Activated CD4-positive, alpha-beta T cell treated with anti-CD3 and anti-CD28 coated beads, Interleukin-2, amount 10 ng/mL, durations not matched to agents 7 days and 5 days (primary cell): ENCODE measurements at regions not wholly inside any gene's neighbourhood (a gene's known extent, or its start where the extent isn't known, plus 50 kb on each side); places are given as distances from the start of the nearest gene placed in this dataset.
A peak's percentile ranks its signal among the peaks of the same experiment; 100 is the strongest.
"Not testable (repeated sequence)": the region's sequence is repeated elsewhere in the genome, so short reads cannot be mapped to it uniquely, and the experiment has no call there.

Experiments
- CTCF ChIA-PET: fragments of 350-600 bp; sonication (Branson Sonifier 250); formaldehyde crosslinking; loops from one replicate; lab custom pipeline; 2021; ENCODE audit warnings: antibody characterized with exemption; lab: Charles Lee
- POLR2A ChIA-PET: fragments of 350-600 bp; sonication (Branson Sonifier 250); formaldehyde crosslinking; loops from one replicate; lab custom pipeline; 2021; ENCODE audit warnings: antibody characterized with exemption; lab: Charles Lee
- DNase-seq: peaks from one replicate; pipeline ENCODE4 v3.0.0-alpha.2; 2020
- H3K27ac Mint-ChIP-seq: one replicate; pipeline ENCODE4 v1.8.0; 2021; ENCODE audit warnings: mild to moderate bottlenecking, moderate library complexity, mixed read lengths
- H3K27me3 Mint-ChIP-seq: one replicate; pipeline ENCODE4 v1.8.0; 2021; ENCODE audit warnings: mixed read lengths
- H3K36me3 Mint-ChIP-seq: one replicate; pipeline ENCODE4 v1.8.0; 2021; ENCODE audit warnings: low read depth, mixed read lengths
- H3K4me1 Mint-ChIP-seq: one replicate; pipeline ENCODE4 v1.8.0; 2021; ENCODE audit warnings: mixed read lengths
- H3K4me3 Mint-ChIP-seq: one replicate; pipeline ENCODE4 v1.8.0; 2021; ENCODE audit warnings: mild to moderate bottlenecking, moderate library complexity, mixed read lengths
- H3K9me3 Mint-ChIP-seq: one replicate; pipeline ENCODE4 v1.8.0; 2021; ENCODE audit warnings: mixed read lengths

DNA sequence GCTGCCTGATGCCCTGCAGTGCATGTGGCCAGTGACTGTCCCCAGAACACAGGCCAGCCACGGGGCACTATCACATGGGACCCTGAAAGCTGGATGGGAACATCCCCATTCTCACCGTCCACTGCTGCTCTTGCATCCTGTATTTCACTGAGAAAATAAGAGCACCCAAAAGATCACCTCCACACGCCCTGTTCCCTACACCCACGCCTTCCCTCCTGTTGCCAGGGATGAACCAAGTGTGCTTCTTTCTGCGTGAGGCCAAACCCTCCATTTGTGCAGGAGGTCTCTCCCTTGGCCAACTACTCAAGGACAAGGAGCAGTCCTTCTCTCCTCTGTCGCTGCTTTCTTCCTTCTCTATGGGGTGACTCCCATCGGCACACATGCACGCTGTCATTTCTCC lies 118.3 kb downstream of the LRRC37A3 start:
- Mint-ChIP-seq H3K27ac (peak overlapping the region; percentile 72), H3K36me3 (peaks cover 21% of the 10 kb centered on the region), H3K4me1 (peaks cover 11% of the 10 kb centered on the region)
- POLR2A ChIA-PET, CTCF ChIA-PET, H3K9me3 Mint-ChIP-seq, DNase-seq, H3K4me3 Mint-ChIP-seq, H3K27me3 Mint-ChIP-seq: not testable (repeated sequence)

GRCh38 chr17:64800361-64800895 lies 118.8 kb downstream of the LRRC37A3 start:
- CTCF ChIA-PET, DNase-seq, POLR2A ChIA-PET, H3K4me3 Mint-ChIP-seq, H3K27me3 Mint-ChIP-seq, H3K27ac Mint-ChIP-seq, H3K9me3 Mint-ChIP-seq: not testable (repeated sequence)
- Mint-ChIP-seq H3K36me3 (peaks cover 19% of the 10 kb centered on the region), H3K4me1 (peaks cover 11% of the 10 kb centered on the region)

- DNase-seq, H3K27me3 Mint-ChIP-seq, H3K9me3 Mint-ChIP-seq, POLR2A ChIA-PET, H3K4me3 Mint-ChIP-seq, CTCF ChIA-PET: not testable (repeated sequence)
- Mint-ChIP-seq H3K4me1 (peaks cover 16% of the 10 kb centered on the region), H3K27ac (peak overlapping the region; percentile 38), H3K36me3 (peaks cover 26% of the 10 kb centered on the region)
Observed at GRCh38 chr17:64799543-64800188, 119.6 kb downstream of the LRRC37A3 start.

DNA sequence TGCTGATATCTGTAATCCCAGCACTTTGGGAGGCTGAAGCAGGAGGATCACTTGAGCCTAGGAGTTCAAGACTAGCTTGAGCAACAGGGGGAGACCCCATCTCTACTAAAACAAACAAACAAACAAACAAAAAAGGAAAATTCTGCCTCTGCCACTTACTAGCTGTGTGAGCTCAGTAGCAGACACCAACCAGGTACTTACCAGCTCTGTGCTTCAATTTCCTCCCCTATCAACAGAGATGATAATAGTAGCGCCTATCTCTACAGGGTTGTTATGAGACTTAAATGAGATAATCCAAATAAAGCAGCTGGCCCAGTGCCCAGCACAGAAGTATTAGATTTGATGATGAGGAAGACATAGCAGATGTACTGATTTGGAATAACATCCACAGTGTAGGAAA lies 120.3 kb downstream of the LRRC37A3 start:
- Mint-ChIP-seq H3K4me1 (peaks cover 18% of the 10 kb centered on the region), H3K36me3 (peaks cover 26% of the 10 kb centered on the region)
- H3K9me3 Mint-ChIP-seq, DNase-seq, H3K27me3 Mint-ChIP-seq, CTCF ChIA-PET, H3K27ac Mint-ChIP-seq, H3K4me3 Mint-ChIP-seq, POLR2A ChIA-PET: not testable (repeated sequence)

- Mint-ChIP-seq H3K4me1 (peaks cover 19% of the 10 kb centered on the region), H3K36me3 (peaks cover 26% of the 10 kb centered on the region)
- DNase-seq, H3K27me3 Mint-ChIP-seq, CTCF ChIA-PET, H3K4me3 Mint-ChIP-seq, H3K27ac Mint-ChIP-seq, H3K9me3 Mint-ChIP-seq: not testable (repeated sequence)
- POLR2A ChIA-PET, result interaction anchor here (0.6 kb wide), 1 partner anchor 555 kb away, joined by 3 read pairs; no protein-coding TSS in a partner anchor
Observed at GRCh38 chr17:64798489-64798790, 120.8 kb downstream of the LRRC37A3 start.

DNA sequence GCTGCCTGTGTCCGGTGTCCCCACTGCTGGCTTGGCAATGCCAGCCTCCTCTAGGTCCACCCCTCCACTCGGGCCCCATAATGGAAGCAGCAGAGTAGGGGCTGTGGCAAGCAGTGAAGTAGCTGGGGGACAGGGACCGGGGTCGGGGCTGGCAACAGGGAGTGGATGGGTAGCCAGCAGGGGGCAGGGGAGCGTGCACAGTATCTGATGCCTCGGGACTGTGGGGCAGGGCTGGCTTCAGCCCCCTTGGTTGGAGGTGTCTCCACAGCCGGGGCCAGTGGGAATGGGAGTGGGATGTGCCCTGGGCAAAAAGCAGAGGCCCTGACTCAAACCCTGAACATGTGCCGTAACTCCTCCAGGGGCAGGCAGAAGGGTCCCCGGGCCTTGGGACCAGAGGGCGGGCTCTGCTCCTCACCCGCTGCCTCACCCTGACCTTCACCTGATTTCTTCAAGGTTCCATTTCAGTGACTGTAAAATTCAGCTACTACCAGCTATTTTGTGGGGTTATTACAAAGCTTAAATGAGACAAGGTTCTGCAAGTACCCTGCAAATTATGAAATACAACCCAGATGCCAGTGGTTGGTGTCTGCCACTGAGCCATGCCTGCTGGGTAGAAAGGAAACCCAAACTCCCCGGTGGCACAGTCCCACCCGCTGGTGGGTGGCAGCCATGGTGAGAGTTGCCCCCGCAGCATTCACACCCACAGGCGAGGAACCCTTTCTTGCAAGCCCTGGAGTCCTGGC lies 121.4 kb downstream of the LRRC37A3 start:
- POLR2A ChIA-PET, result interaction anchor here (0.6 kb wide), 1 partner anchor 555 kb away, joined by 3 read pairs; no protein-coding TSS in a partner anchor
- peak overlapping the region; percentile 41 for H3K27ac Mint-ChIP-seq
- CTCF ChIA-PET, DNase-seq, H3K4me3 Mint-ChIP-seq, H3K27me3 Mint-ChIP-seq, H3K9me3 Mint-ChIP-seq: not testable (repeated sequence)
- H3K36me3 Mint-ChIP-seq, result peaks cover 24% of the 10 kb centered on the region
- peaks cover 22% of the 10 kb centered on the region for H3K4me1 Mint-ChIP-seq

- H3K4me3 Mint-ChIP-seq, H3K27me3 Mint-ChIP-seq, CTCF ChIA-PET, H3K9me3 Mint-ChIP-seq, DNase-seq, POLR2A ChIA-PET: not testable (repeated sequence)
- peaks cover 36% of the 10 kb centered on the region for H3K4me1 Mint-ChIP-seq
- H3K36me3 Mint-ChIP-seq, result peaks cover 26% of the 10 kb centered on the region
- peak overlapping the region; percentile 62 for H3K27ac Mint-ChIP-seq
Observed at GRCh38 chr17:64795342-64795741, 123.9 kb downstream of the LRRC37A3 start.

GRCh38 chr17:64794548-64795274 lies 124.6 kb downstream of the LRRC37A3 start:
- POLR2A ChIA-PET, H3K9me3 Mint-ChIP-seq, H3K27me3 Mint-ChIP-seq, H3K4me3 Mint-ChIP-seq, DNase-seq: not testable (repeated sequence)
- peak overlapping the region; percentile 62 for H3K27ac Mint-ChIP-seq
- peaks cover 26% of the 10 kb centered on the region for H3K36me3 Mint-ChIP-seq
- peaks cover 36% of the 10 kb centered on the region for H3K4me1 Mint-ChIP-seq
- CTCF ChIA-PET, result interaction anchor here (0.6 kb wide), 1 partner anchor 343 kb away, joined by 3 read pairs; the partner anchor contains the start of gene RGS9

- DNase-seq, H3K27me3 Mint-ChIP-seq, H3K9me3 Mint-ChIP-seq, CTCF ChIA-PET, POLR2A ChIA-PET, H3K4me3 Mint-ChIP-seq, H3K27ac Mint-ChIP-seq: not testable (repeated sequence)
- Mint-ChIP-seq H3K4me1 (peaks cover 36% of the 10 kb centered on the region), H3K36me3 (peaks cover 26% of the 10 kb centered on the region)
Observed at GRCh38 chr17:64794113-64794512, 125.2 kb downstream of the LRRC37A3 start.

- peak; percentile 32 for DNase-seq
- Mint-ChIP-seq H3K27ac (peak overlapping the region; percentile 82), H3K4me3 (peak overlapping the region; percentile 30), H3K36me3 (peaks cover 26% of the 10 kb centered on the region), H3K4me1 (peaks cover 30% of the 10 kb centered on the region)
- H3K27me3 Mint-ChIP-seq, H3K9me3 Mint-ChIP-seq, CTCF ChIA-PET, POLR2A ChIA-PET: not testable (repeated sequence)
Observed at GRCh38 chr17:64792793-64793575, 126.3 kb downstream of the LRRC37A3 start.

DNA sequence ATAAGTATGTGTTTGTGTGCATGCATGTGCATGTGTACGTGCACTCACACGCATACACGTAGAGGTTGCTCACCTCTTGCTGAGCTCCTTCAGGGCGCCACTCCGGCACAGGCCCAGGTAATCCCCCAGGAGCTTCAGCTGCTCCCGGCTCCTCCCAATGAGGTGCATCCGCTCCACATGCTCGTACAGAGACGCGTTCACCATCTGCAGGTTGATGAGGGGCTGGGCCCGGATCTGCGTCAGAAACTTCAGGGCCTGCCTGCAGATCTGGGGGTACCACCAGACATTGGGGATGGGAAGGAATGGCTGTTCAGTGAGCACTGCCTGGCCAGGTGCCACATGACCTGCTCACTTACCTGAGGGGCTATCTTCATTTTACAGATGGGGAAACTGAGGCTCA lies 127.0 kb downstream of the LRRC37A3 start:
- H3K9me3 Mint-ChIP-seq, DNase-seq, CTCF ChIA-PET, H3K4me3 Mint-ChIP-seq, H3K27me3 Mint-ChIP-seq, POLR2A ChIA-PET: not testable (repeated sequence)
- Mint-ChIP-seq H3K27ac (peak overlapping the region; percentile 73), H3K4me1 (peaks cover 25% of the 10 kb centered on the region), H3K36me3 (peaks cover 26% of the 10 kb centered on the region)

- Mint-ChIP-seq H3K4me1 (peaks cover 25% of the 10 kb centered on the region), H3K36me3 (peaks cover 24% of the 10 kb centered on the region), H3K27ac (peak overlapping the region; percentile 73)
- H3K9me3 Mint-ChIP-seq, H3K27me3 Mint-ChIP-seq, POLR2A ChIA-PET, DNase-seq, H3K4me3 Mint-ChIP-seq, CTCF ChIA-PET: not testable (repeated sequence)
Observed at GRCh38 chr17:64791691-64792090, 127.6 kb downstream of the LRRC37A3 start.
